HUES6 (cell line): ENCODE measurements at regions not wholly inside any gene's neighbourhood (a gene's known extent, or its start where the extent isn't known, plus 50 kb on each side); places are given as distances from the start of the nearest gene placed in this dataset.
"Not testable (repeated sequence)": the region's sequence is repeated elsewhere in the genome, so short reads cannot be mapped to it uniquely, and the experiment has no call there.

Experiments
- H3K27ac ChIP-seq: 2 replicates; pipeline ENCODE4 v1.7.0; 2013; ENCODE audit warnings: low read depth, mild to moderate bottlenecking, low read length, inconsistent platforms
- H3K27me3 ChIP-seq: 2 replicates; pipeline ENCODE4 v1.6.1; 2013; ENCODE audit warnings: low read length; ENCODE audit not compliant: control insufficient read depth, insufficient read depth
- H3K36me3 ChIP-seq: 2 replicates; pipeline ENCODE4 v1.6.1; 2013; ENCODE audit warnings: low read length; ENCODE audit not compliant: control insufficient read depth, insufficient read depth
- H3K4me1 ChIP-seq: 2 replicates; pipeline ENCODE4 v1.6.1; 2013; ENCODE audit warnings: low read length; ENCODE audit not compliant: control insufficient read depth, insufficient read depth
- H3K4me3 ChIP-seq: 2 replicates; pipeline ENCODE4 v1.5.1; 2013; ENCODE audit warnings: low read depth, low read length
- H3K9ac ChIP-seq: one replicate; pipeline ENCODE4 v1.6.1; 2013; ENCODE audit warnings: mild to moderate bottlenecking, low read length
- H3K9me3 ChIP-seq: 2 replicates; pipeline ENCODE4 v1.6.1; 2013; ENCODE audit warnings: low read depth, low read length; ENCODE audit not compliant: control insufficient read depth, insufficient read depth

- Histone ChIP-seq H3K4me3 (no peak overlapping the region), H3K36me3 (no peaks in the 10 kb centered on the region), H3K27ac (no peak overlapping the region), H3K27me3 (no peaks in the 10 kb centered on the region), H3K9me3 (peaks cover 4% of the 10 kb centered on the region; the same call in 1 of the 2 replicates), H3K4me1 (peaks cover 4% of the 10 kb centered on the region; the same call in 1 of the 2 replicates), H3K9ac (no peak overlapping the region)
Observed at GRCh38 chr2:234898534-234899053, 53.2 kb upstream of the SH3BP4 start.

- peak overlapping the region; percentile 50 for H3K4me3 ChIP-seq
- not testable (repeated sequence) for H3K27ac ChIP-seq
Observed at GRCh38 chr2:234888442-234888841, 63.4 kb upstream of the SH3BP4 start.

GRCh38 chr2:234887195-234887594 lies 64.6 kb upstream of the SH3BP4 start:
- H3K27ac ChIP-seq, result no peak overlapping the region
- no peaks in the 10 kb centered on the region for H3K36me3 ChIP-seq
- no peak overlapping the region for H3K4me3 ChIP-seq
- peaks cover 28% of the 10 kb centered on the region for H3K4me1 ChIP-seq
- no peak overlapping the region for H3K9ac ChIP-seq
- H3K27me3 ChIP-seq, result no peaks in the 10 kb centered on the region
- H3K9me3 ChIP-seq, result no peaks in the 10 kb centered on the region

More at GRCh38 chr2:234888442-234888841, 63.4 kb upstream of the SH3BP4 start:
- not testable (repeated sequence) for H3K36me3 ChIP-seq, H3K27me3 ChIP-seq, H3K9me3 ChIP-seq
- Histone ChIP-seq H3K4me1 (peaks cover 28% of the 10 kb centered on the region), H3K9ac (peak overlapping the region; percentile 42)

GRCh38 chr2:234885886-234886285 lies 65.9 kb upstream of the SH3BP4 start:
- H3K4me1 ChIP-seq, result peaks cover 31% of the 10 kb centered on the region
- H3K4me3 ChIP-seq, result no peak overlapping the region
- H3K9ac ChIP-seq, result no peak overlapping the region
- no peak overlapping the region for H3K27ac ChIP-seq
- H3K36me3 ChIP-seq, result no peaks in the 10 kb centered on the region
- H3K27me3 ChIP-seq, result no peaks in the 10 kb centered on the region
- no peaks in the 10 kb centered on the region for H3K9me3 ChIP-seq

- Histone ChIP-seq H3K9me3 (no peaks in the 10 kb centered on the region), H3K4me3 (no peak overlapping the region), H3K27ac (no peak overlapping the region), H3K36me3 (no peaks in the 10 kb centered on the region), H3K27me3 (no peaks in the 10 kb centered on the region), H3K9ac (no peak overlapping the region), H3K4me1 (peaks cover 31% of the 10 kb centered on the region)
Observed at GRCh38 chr2:234885118-234885517, 66.7 kb upstream of the SH3BP4 start.

GRCh38 chr2:234884591-234884990 lies 67.2 kb upstream of the SH3BP4 start:
- H3K4me3 ChIP-seq, result no peak overlapping the region
- no peak overlapping the region for H3K27ac ChIP-seq
- H3K9me3 ChIP-seq, result no peaks in the 10 kb centered on the region
- no peaks in the 10 kb centered on the region for H3K27me3 ChIP-seq
- H3K9ac ChIP-seq, result no peak overlapping the region
- no peaks in the 10 kb centered on the region for H3K36me3 ChIP-seq
- peaks cover 31% of the 10 kb centered on the region for H3K4me1 ChIP-seq

- no peak overlapping the region for H3K4me3 ChIP-seq
- no peak overlapping the region for H3K27ac ChIP-seq
- no peak overlapping the region for H3K9ac ChIP-seq
- H3K27me3 ChIP-seq, result no peaks in the 10 kb centered on the region
- peaks cover 8% of the 10 kb centered on the region; the same call in 1 of the 2 replicates for H3K9me3 ChIP-seq
- no peaks in the 10 kb centered on the region for H3K36me3 ChIP-seq
- peaks cover 19% of the 10 kb centered on the region for H3K4me1 ChIP-seq
Observed at GRCh38 chr2:234881413-234882241, 70.2 kb upstream of the SH3BP4 start.

- no peak overlapping the region for H3K27ac ChIP-seq
- peaks cover 15% of the 10 kb centered on the region for H3K4me1 ChIP-seq
- no peaks in the 10 kb centered on the region for H3K27me3 ChIP-seq
- H3K36me3 ChIP-seq, result no peaks in the 10 kb centered on the region
- H3K9ac ChIP-seq, result no peak overlapping the region
- H3K9me3 ChIP-seq, result peaks cover 15% of the 10 kb centered on the region; the same call in 1 of the 2 replicates
- H3K4me3 ChIP-seq, result no peak overlapping the region
Observed at GRCh38 chr2:234880551-234881211, 71.1 kb upstream of the SH3BP4 start.

GRCh38 chr2:234879671-234880455 lies 72.0 kb upstream of the SH3BP4 start:
- no peaks in the 10 kb centered on the region for H3K36me3 ChIP-seq
- no peak overlapping the region for H3K4me3 ChIP-seq
- H3K27ac ChIP-seq, result no peak overlapping the region

GRCh38 chr2:234876621-234877020 lies 75.2 kb upstream of the SH3BP4 start:
- H3K4me1 ChIP-seq, H3K9ac ChIP-seq, H3K27me3 ChIP-seq, H3K4me3 ChIP-seq, H3K27ac ChIP-seq, H3K36me3 ChIP-seq: not testable (repeated sequence)
- peaks cover 35% of the 10 kb centered on the region for H3K9me3 ChIP-seq

More at GRCh38 chr2:234879671-234880455, 72.0 kb upstream of the SH3BP4 start:
- peaks cover 7% of the 10 kb centered on the region; the same call in 1 of the 2 replicates for H3K4me1 ChIP-seq
- H3K9ac ChIP-seq, result no peak overlapping the region
- H3K27me3 ChIP-seq, result no peaks in the 10 kb centered on the region
- H3K9me3 ChIP-seq, result peaks cover 15% of the 10 kb centered on the region; the same call in 1 of the 2 replicates
